Duodenal mucosa (tissue), 2 donors: ENCODE measurements at regions not wholly inside any gene's neighbourhood (a gene's known extent, or its start where the extent isn't known, plus 50 kb on each side); places are given as distances from the start of the nearest gene placed in this dataset.

Source experiments
- H3K27ac ChIP-seq: one replicate; pipeline ENCODE4 v1.7.0; 2013; ENCODE audit warnings: low read depth, low read length
- H3K27me3 ChIP-seq, 2 donors: one replicate each; pipeline ENCODE4 v1.7.0; 2013; ENCODE audit warnings: low read length in 2 of 2, control low read depth in 1 of 2; ENCODE audit not compliant: insufficient read depth in 2 of 2, control insufficient read depth in 1 of 2
- H3K36me3 ChIP-seq, 2 donors: one replicate each; pipeline ENCODE4 v1.7.0; 2013; ENCODE audit warnings: low read length in 2 of 2, control low read depth in 1 of 2; ENCODE audit not compliant: insufficient read depth in 2 of 2, control insufficient read depth in 1 of 2
- H3K4me1 ChIP-seq, 2 donors: one replicate each; pipeline ENCODE4 v1.7.0; 2013; ENCODE audit warnings: low read length in 2 of 2, control low read depth in 1 of 2; ENCODE audit not compliant: insufficient read depth in 2 of 2, control insufficient read depth in 1 of 2
- H3K4me3 ChIP-seq, 2 donors: one replicate each; pipeline ENCODE4 v1.7.0; 2013; ENCODE audit warnings: low read length in 2 of 2, low read depth in 1 of 2
- H3K9ac ChIP-seq, 2 donors: one replicate each; pipeline ENCODE4 v1.7.0; 2013; ENCODE audit warnings: low read length in 2 of 2, low read depth in 1 of 2
- H3K9me3 ChIP-seq, 2 donors: one replicate each; pipeline ENCODE4 v1.7.0; 2013; ENCODE audit warnings: low read length in 2 of 2, control low read depth in 1 of 2; ENCODE audit not compliant: control insufficient read depth in 1 of 2

DNA sequence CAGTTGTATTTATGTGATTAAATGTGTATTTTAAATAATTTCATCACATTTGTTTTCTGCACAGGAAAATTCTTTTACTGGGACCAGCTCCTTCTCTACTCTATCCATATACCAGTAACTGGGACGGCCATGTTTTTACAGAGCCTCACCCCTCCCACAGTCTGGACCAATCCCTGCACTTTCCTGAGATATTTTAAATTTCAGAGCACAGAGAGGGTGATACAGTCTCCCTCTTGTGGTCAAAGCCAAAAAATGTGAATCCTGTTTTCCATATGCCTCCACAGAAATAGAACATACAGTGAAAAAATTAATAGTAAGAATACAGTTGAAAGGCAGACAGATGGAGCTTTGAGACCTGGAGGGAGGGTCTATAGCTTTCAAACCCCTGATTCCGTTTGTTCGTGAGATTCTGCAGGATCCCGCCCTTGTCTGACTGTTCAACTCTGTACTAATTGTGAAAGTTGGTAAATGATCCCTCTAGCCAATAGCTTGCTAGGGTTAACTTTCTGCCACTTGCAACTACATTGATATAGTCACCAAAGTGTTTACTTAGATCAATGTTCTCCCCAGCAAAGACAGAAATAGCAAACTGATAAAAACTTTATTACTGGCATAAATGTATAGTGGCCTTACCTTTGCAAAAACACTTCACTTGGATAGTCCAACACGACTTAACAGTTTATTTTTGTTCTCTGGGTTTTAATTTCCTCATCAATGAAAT, 172.2 kb downstream of the PPARGC1A start:
- Histone ChIP-seq H3K27ac (no peak overlapping the region), H3K4me3 (no peak overlapping the region), H3K27me3 (no peaks in the 10 kb centered on the region), H3K4me1 (peaks cover 0 to 8% of the 10 kb centered on the region in 2 donors), H3K9ac (no peak overlapping the region), H3K36me3 (no peaks in the 10 kb centered on the region), H3K9me3 (no peaks in the 10 kb centered on the region)

DNA sequence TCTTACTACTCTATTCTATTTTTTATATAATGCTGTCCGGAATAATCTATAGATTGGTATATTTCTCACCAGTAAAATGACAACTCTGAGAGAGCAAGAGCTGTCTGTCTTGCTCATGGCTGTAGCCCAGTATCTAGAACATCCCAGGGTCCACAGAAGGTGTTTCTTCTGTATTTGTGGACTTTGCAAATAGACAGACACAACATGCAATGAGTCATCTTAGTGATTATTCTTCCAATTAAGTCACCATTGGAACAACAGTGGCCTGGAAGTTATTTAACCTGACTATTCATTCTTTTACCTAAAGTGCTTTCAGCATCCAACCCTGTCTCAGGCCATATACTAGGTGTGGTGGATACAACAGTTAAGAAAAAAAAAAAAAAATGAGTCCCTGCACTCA, 179.5 kb downstream of the PPARGC1A start:
- no peak overlapping the region for H3K9ac ChIP-seq
- no peak overlapping the region for H3K4me3 ChIP-seq
- H3K4me1 ChIP-seq, result no peaks in the 10 kb centered on the region
- H3K9me3 ChIP-seq, result no peaks in the 10 kb centered on the region
- no peaks in the 10 kb centered on the region for H3K27me3 ChIP-seq
- no peak overlapping the region for H3K27ac ChIP-seq
- no peaks in the 10 kb centered on the region for H3K36me3 ChIP-seq

DNA sequence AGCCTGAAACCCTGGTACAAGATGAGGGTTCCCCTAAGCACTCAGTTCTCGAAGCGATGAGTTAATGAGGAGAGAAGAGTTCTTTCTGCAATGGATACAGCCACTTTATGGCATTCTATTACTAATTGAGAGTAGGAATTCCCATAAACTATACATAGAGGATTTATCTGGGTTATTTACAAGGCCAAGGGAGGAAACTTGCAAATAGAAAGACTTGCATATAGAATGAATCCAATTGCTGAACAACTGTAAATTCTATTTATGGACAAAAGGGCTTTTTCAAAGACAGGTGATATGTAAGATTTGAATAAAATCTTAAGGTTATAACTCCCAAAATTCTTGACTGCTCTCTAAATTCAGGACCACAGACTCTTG, 182.2 kb downstream of the PPARGC1A start:
- H3K4me3 ChIP-seq, result no peak overlapping the region
- no peaks in the 10 kb centered on the region for H3K27me3 ChIP-seq
- no peak overlapping the region for H3K27ac ChIP-seq
- H3K9ac ChIP-seq, result no peak overlapping the region
- no peaks in the 10 kb centered on the region for H3K9me3 ChIP-seq
- H3K4me1 ChIP-seq, result no peaks in the 10 kb centered on the region
- H3K36me3 ChIP-seq, result no peaks in the 10 kb centered on the region

DNA sequence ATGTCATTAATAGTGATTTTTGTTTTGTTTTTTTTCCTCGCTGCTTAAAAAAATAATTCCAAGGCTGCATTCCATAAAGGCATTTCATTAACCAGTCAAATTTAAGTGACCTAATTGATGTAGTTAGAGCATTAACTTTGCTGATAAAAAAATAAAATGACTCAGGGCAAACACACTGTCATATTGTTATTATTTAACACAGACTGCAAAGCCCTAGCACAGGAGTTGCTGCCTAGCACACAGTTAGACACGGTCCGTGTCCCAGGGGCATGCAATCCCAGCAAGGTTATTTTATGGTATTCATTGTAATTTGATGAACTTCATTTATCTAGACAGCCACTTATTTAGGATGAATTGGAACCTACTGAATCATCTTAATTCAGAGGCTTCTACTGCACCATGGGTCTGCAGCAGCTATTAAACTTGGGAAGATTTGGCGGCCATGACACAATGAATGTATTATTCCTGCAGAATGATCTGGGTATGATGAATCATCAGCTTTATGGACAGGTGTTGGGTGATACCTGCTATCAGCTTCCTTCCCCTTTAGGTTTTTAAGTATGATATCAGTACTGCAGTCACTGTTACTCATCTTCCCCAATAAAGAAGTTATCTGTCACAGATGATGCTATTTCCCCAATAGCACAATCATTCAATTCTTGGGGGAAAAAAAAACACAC, 182.7 kb downstream of the PPARGC1A start:
- no peaks in the 10 kb centered on the region for H3K27me3 ChIP-seq
- H3K9ac ChIP-seq, result no peak overlapping the region
- H3K4me1 ChIP-seq, result no peaks in the 10 kb centered on the region
- H3K27ac ChIP-seq, result no peak overlapping the region
- no peaks in the 10 kb centered on the region for H3K36me3 ChIP-seq
- H3K9me3 ChIP-seq, result no peaks in the 10 kb centered on the region
- no peak overlapping the region for H3K4me3 ChIP-seq

DNA sequence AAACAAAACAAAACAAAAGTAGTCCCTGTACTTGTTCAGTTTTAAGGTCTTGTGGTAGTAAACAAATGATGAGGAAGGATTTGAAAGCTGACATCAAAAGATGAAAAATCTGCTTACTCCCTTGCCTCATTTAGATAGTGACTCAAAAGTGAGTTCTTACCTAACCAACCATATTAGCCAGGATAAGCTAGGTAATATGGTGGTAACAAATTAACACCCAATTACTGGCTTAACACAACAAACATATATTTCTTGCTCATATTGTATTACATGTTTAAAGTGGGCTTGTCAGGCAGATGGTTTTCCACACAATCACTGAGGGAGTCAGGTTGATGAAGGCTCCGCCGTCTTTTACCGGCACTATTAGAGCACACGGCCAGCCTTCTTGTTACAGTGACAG, 189.7 kb downstream of the PPARGC1A start:
- Histone ChIP-seq H3K4me3 (no peak overlapping the region), H3K27ac (no peak overlapping the region), H3K9me3 (no peaks in the 10 kb centered on the region), H3K4me1 (no peaks in the 10 kb centered on the region), H3K36me3 (no peaks in the 10 kb centered on the region), H3K27me3 (no peaks in the 10 kb centered on the region), H3K9ac (no peak overlapping the region)

DNA sequence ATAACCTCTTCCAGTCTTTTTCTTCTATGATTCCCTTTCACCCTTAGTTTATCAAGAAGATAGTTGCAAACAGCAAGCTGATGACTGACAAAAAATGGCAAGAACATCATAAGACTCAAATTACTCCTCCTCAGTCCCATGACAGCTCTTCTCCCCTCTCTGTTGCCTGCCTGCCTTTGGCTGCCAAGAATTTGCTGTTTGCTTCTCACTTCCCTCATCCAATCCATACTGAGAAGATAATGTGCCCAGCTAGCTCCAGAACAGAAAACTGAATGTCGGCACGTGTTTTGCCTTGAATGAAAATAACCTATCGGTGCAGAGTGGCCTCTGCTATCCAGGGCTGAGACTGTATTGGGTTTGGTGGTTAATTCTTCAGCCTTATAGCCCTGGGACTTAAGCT, 192.1 kb downstream of the PPARGC1A start:
- Histone ChIP-seq H3K9me3 (no peaks in the 10 kb centered on the region), H3K4me1 (no peaks in the 10 kb centered on the region), H3K36me3 (no peaks in the 10 kb centered on the region), H3K27ac (no peak overlapping the region), H3K9ac (no peak overlapping the region), H3K27me3 (no peaks in the 10 kb centered on the region), H3K4me3 (no peak overlapping the region)

DNA sequence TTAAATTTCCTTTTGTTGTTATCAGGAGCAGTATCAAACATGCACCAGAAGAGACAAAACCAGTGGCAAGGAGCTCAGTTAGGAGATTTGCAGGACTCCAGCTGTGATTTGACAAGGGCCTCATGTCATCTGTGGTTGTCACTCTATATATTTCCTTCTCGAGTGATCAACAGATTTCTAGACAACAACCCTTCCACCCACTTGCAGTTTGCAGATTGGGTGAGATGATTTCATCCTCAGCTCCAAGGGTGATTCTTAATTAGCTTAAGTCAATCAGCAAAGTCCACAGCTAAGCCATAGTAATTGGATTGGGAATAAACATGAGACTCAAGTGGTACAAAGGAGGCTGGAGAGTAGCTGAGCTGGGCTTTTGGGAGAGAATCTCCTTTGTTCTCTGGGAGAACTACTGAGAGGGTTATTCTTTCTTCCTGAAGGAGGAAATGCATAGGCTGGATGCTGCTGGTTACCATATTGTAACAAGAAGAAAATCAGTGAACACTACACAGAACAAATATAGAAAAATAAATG, 192.8 kb downstream of the PPARGC1A start:
- H3K4me3 ChIP-seq, result no peak overlapping the region
- no peaks in the 10 kb centered on the region for H3K27me3 ChIP-seq
- no peak overlapping the region for H3K27ac ChIP-seq

DNA sequence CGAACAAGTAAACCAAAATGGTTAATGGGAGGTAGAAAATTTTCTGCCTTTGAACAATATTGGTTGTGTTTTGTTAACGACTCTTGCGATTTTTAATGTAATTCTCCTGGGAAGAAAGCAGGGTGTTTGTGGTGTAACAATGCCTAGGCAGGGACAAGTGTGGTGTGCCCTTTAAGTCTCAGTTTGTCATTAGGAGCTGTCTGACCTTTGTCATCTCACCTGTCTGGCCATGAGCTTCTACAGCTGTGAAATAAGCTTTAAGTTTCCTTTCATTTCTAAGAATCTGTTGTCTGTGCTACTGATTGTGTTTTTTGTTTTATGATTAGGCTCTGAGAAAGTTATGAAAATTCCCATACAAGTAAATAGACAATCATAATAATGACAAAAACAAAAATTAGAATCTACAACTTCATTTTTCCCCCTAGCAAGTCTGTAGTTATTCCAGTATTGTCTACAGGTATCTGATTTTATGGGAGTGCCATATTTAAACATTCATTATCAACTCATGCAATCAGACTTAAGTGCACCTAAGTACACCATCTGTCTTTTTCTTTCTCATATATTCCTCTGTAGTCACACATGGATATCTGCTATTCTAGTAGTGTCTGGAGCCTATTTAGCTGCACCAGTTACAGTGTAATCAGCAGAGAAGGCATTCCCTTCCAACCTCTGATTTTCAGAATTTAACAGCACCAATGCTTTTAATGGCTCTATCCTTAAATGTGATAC, 203.5 kb downstream of the PPARGC1A start:
- Histone ChIP-seq H3K9me3 (peaks cover 4% of the 10 kb centered on the region in 2 donors), H3K27ac (no peak overlapping the region), H3K4me1 (no peaks in the 10 kb centered on the region), H3K4me3 (no peak overlapping the region), H3K9ac (no peak overlapping the region), H3K27me3 (no peaks in the 10 kb centered on the region), H3K36me3 (no peaks in the 10 kb centered on the region)

More for the DNA sequence above, 192.8 kb downstream of the PPARGC1A start:
- no peak overlapping the region for H3K9ac ChIP-seq
- no peaks in the 10 kb centered on the region for H3K4me1 ChIP-seq
- no peaks in the 10 kb centered on the region for H3K9me3 ChIP-seq
- no peaks in the 10 kb centered on the region for H3K36me3 ChIP-seq

DNA sequence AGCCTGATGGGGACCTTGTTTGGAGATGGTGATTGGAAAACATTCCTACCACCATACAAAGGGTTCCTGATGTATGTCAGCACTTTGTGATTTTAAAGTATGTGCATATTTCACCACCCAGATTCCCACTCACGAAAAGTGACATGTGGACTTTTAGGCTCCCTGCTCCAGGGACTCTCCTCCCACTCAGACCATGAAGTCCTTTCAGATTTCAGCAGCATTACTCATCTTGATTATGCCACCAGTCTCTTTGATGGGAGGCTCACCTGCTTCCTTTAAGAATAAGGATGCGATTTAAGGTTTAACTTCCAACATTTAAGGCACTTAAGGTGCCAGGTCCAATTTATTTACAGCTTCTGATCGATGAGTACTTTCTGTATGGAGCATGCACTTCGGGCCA, 204.4 kb downstream of the PPARGC1A start:
- Histone ChIP-seq H3K4me3 (no peak overlapping the region), H3K9me3 (peaks cover 3 to 4% of the 10 kb centered on the region in 2 donors), H3K36me3 (no peaks in the 10 kb centered on the region), H3K9ac (no peak overlapping the region), H3K27me3 (no peaks in the 10 kb centered on the region), H3K27ac (no peak overlapping the region), H3K4me1 (no peaks in the 10 kb centered on the region)
